ENCODE measurements at regions not wholly inside any gene's neighbourhood (a gene's known extent, or its start where the extent isn't known, plus 50 kb on each side); places are given as distances from the start of the nearest gene placed in this dataset.

DNA sequence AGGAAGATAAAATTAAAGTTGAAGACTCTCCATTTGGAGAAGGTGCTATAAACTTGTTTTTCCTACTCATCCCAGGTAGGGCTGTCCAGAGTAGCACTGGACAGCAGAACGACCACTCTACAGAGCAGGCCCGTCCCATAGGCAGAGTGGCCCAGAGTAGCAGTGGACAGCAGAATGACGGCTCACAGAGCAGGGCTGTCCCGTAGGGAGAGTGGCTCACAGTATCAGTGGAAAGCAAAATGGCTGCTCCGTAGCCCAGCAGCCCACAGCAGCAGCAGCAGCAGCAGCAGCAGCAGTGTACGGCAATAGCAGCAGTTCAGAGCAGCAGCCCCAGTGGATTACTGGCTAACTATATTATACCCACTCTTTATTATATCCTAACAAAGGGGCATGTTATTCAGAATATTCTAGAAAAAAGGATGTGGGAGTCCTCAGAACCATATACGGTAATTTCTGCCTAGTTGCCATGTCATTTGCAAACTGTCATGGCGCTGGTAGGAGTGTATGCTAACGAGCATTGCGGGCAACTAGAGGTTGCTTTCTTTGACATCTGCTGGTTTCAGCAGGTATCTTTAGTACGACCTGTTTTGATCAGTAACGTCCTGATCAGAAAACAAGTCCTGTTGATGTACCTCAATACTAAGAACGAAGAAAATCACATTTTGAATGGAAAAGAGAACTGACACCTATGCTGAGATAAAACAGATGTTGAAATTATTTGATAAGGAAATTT lies 567.3 kb downstream of the SLC16A7 start:
- no peak for DNase-seq
- H3K4me1 ChIP-seq (ENCODE audit: control insufficient read depth, insufficient read depth, low read length): no peaks in the 10 kb centered on the region

GRCh38 chr12:60165781-60166180 lies 570.0 kb downstream of the SLC16A7 start:
- Histone ChIP-seq H3K4me1 (ENCODE audit: control insufficient read depth, insufficient read depth, low read length) (no peaks in the 10 kb centered on the region), H3K4me3 (ENCODE audit: low read length) (no peak overlapping the region), H3K27me3 (ENCODE audit: control insufficient read depth, insufficient read depth, low read length) (no peaks in the 10 kb centered on the region), H3K27ac (ENCODE audit: low read length) (no peak overlapping the region), H3K9me3 (ENCODE audit: control insufficient read depth, low read depth, low read length) (no peaks in the 10 kb centered on the region), H3K36me3 (ENCODE audit: control insufficient read depth, insufficient read depth, low read length) (no peaks in the 10 kb centered on the region)
- DNase-seq: no peak
- WGBS (ENCODE audit: insufficient coverage, low lambda C conversion rate): no CpG with 5 or more reads among the region's 2 CpGs

More for the DNA sequence above, 567.3 kb downstream of the SLC16A7 start:
- WGBS (ENCODE audit: insufficient coverage, low lambda C conversion rate): 98% methylated on average over 5 of the region's 13 CpGs
- Histone ChIP-seq H3K4me3 (ENCODE audit: low read length) (no peak overlapping the region), H3K27ac (ENCODE audit: low read length) (no peak overlapping the region), H3K27me3 (ENCODE audit: control insufficient read depth, insufficient read depth, low read length) (no peaks in the 10 kb centered on the region), H3K9me3 (ENCODE audit: control insufficient read depth, low read depth, low read length) (no peaks in the 10 kb centered on the region), H3K36me3 (ENCODE audit: control insufficient read depth, insufficient read depth, low read length) (no peaks in the 10 kb centered on the region)

- H3K27me3 ChIP-seq (ENCODE audit: control insufficient read depth, insufficient read depth, low read length): no peaks in the 10 kb centered on the region
- DNase-seq: no peak
- H3K9me3 ChIP-seq (ENCODE audit: control insufficient read depth, low read depth, low read length): no peaks in the 10 kb centered on the region
- H3K36me3 ChIP-seq (ENCODE audit: control insufficient read depth, insufficient read depth, low read length): no peaks in the 10 kb centered on the region
- 60% methylated on average over 4 of the region's 5 CpGs for WGBS (ENCODE audit: insufficient coverage, low lambda C conversion rate)
- no peak overlapping the region for H3K4me3 ChIP-seq (ENCODE audit: low read length)
- no peak overlapping the region for H3K27ac ChIP-seq (ENCODE audit: low read length)
- no peaks in the 10 kb centered on the region for H3K4me1 ChIP-seq (ENCODE audit: control insufficient read depth, insufficient read depth, low read length)
Observed at GRCh38 chr12:60168441-60168840, 572.6 kb downstream of the SLC16A7 start.

GRCh38 chr12:60169904-60170303 lies 574.1 kb downstream of the SLC16A7 start:
- Histone ChIP-seq H3K27ac (ENCODE audit: low read length) (no peak overlapping the region), H3K36me3 (ENCODE audit: control insufficient read depth, insufficient read depth, low read length) (no peaks in the 10 kb centered on the region), H3K4me1 (ENCODE audit: control insufficient read depth, insufficient read depth, low read length) (no peaks in the 10 kb centered on the region), H3K4me3 (ENCODE audit: low read length) (no peak overlapping the region), H3K27me3 (ENCODE audit: control insufficient read depth, insufficient read depth, low read length) (no peaks in the 10 kb centered on the region), H3K9me3 (ENCODE audit: control insufficient read depth, low read depth, low read length) (no peaks in the 10 kb centered on the region)
- 100% methylated on average over 3 of the region's 5 CpGs for WGBS (ENCODE audit: insufficient coverage, low lambda C conversion rate)
- no peak for DNase-seq

DNA sequence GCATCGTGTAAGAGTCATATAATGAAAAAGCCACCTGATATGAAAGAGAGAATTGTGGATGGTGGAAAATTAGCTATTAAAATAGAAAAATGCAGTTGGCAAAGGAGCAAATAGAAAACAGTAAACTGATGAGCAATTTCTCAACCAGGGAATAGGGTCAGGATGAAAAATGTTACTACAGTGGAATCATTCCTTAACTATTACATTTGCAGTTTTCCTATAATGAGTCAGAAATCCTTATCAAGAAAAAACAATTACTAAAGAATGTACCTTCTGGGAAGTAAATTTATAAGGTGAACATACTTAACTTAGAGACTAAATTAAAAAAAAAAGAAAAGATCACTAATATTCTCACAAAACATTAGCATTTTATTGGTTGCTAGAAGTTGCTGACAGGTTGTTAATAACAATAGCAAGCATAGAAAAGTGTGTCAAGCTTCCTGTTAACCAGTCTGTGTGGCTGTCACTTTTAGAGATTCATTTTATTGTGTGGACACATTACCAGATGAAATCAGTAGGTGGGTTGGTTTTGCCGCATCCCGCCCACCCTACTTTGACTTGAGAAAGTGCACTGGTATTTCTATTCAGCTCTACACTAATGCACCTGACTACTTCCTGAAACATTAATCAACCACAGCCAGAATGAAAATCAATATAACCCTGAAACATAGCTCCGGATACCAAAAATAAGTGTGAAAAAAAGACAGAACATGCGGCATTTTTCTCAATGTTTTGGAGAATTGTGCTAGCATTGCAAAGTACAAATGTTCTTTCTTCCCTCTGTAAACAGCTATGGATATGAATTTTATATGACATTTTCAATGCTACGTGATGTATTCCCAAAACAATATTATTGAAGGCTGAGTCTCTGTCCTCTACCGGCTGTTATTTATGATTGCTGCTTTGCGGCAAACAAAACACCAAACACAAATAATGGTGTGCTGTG lies 576.7 kb downstream of the SLC16A7 start:
- no peak overlapping the region for H3K27ac ChIP-seq (ENCODE audit: low read length)
- 100% methylated on average over 1 of the region's 8 CpGs for WGBS (ENCODE audit: insufficient coverage, low lambda C conversion rate)
- no peak for DNase-seq
- H3K27me3 ChIP-seq (ENCODE audit: control insufficient read depth, insufficient read depth, low read length): no peaks in the 10 kb centered on the region
- H3K9me3 ChIP-seq (ENCODE audit: control insufficient read depth, low read depth, low read length): no peaks in the 10 kb centered on the region
- H3K4me1 ChIP-seq (ENCODE audit: control insufficient read depth, insufficient read depth, low read length): no peaks in the 10 kb centered on the region
- no peaks in the 10 kb centered on the region for H3K36me3 ChIP-seq (ENCODE audit: control insufficient read depth, insufficient read depth, low read length)
- no peak overlapping the region for H3K4me3 ChIP-seq (ENCODE audit: low read length)

DNA sequence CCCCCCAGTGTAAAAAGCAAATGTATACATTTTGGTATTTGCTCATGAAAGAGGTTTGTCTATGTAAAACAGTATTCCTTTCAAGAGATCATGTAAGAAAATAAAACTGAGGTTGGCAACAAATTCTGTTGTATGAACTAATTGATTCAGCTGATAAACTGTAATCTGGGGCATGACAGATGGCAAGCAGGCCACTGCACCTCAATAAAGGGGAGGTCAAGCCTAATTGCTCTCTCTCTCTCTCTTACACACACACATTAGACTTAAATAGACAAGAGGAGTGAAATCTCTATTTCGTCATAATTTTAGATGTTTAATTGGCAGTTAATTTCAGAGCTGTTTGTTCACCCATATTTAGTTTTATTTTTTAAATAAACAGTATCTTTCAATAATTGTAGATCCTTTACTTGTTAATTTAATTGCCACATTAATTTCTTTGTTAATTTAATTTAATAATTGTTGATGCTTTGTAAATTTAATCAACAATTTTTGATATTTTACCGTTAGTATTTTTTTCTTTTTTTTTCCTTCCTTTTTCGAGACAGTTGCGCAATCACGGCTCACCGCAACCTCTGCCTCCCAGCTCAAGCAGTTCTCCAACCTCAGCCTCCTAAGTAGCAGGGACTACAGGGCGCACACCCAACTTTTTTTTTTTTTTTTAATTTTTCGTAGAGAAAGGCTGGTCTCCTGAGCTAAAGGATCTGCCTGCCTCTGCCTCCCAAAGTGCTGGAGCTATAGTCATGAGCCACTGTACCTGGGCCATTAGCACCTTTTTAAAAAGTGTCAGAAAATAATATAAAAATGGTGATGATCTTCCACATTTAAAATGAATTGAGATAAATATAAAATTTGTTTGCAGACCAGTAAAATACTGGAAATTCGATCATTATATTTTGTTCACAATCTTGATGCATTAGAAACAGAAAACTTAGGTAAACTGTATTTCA lies 577.7 kb downstream of the SLC16A7 start:
- H3K36me3 ChIP-seq (ENCODE audit: control insufficient read depth, insufficient read depth, low read length): no peaks in the 10 kb centered on the region
- H3K4me3 ChIP-seq (ENCODE audit: low read length): no peak overlapping the region
- WGBS (ENCODE audit: insufficient coverage, low lambda C conversion rate): 100% methylated on average over 5 of the region's 9 CpGs
- H3K27ac ChIP-seq (ENCODE audit: low read length): no peak overlapping the region
- no peaks in the 10 kb centered on the region for H3K27me3 ChIP-seq (ENCODE audit: control insufficient read depth, insufficient read depth, low read length)
- peak in 1 of 2 donors; percentile 4 for DNase-seq
- no peaks in the 10 kb centered on the region for H3K9me3 ChIP-seq (ENCODE audit: control insufficient read depth, low read depth, low read length)
- H3K4me1 ChIP-seq (ENCODE audit: control insufficient read depth, insufficient read depth, low read length): no peaks in the 10 kb centered on the region

DNA sequence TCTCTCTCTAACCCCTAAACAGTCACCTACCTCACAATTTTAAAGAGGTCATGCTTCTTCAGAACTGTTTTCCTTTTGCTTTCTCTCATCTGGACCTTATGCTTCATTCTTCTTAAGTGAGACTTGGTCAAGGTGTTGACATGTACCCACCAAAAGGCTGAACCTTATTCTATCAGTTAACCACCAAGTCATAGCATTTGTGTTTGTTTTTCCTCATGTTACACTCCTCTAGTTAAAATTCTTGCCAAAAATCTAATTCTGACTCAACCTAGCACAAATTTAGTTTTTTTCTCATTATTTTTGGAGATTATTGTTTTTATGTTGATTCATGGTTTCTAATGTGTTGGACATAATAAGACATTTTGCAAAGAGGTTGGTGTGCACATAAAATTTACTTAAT lies 578.6 kb downstream of the SLC16A7 start:
- no peak overlapping the region for H3K4me3 ChIP-seq (ENCODE audit: low read length)
- H3K36me3 ChIP-seq (ENCODE audit: control insufficient read depth, insufficient read depth, low read length): no peaks in the 10 kb centered on the region
- no peak for DNase-seq
- no peaks in the 10 kb centered on the region for H3K27me3 ChIP-seq (ENCODE audit: control insufficient read depth, insufficient read depth, low read length)
- no peak overlapping the region for H3K27ac ChIP-seq (ENCODE audit: low read length)
- H3K9me3 ChIP-seq (ENCODE audit: control insufficient read depth, low read depth, low read length): no peaks in the 10 kb centered on the region
- no peaks in the 10 kb centered on the region for H3K4me1 ChIP-seq (ENCODE audit: control insufficient read depth, insufficient read depth, low read length)

GRCh38 chr12:60174941-60175340 lies 579.1 kb downstream of the SLC16A7 start:
- H3K4me3 ChIP-seq (ENCODE audit: low read length): no peak overlapping the region
- WGBS (ENCODE audit: insufficient coverage, low lambda C conversion rate): no CpG with 5 or more reads among the region's 1 CpG
- H3K27ac ChIP-seq (ENCODE audit: low read length): no peak overlapping the region
- no peaks in the 10 kb centered on the region for H3K36me3 ChIP-seq (ENCODE audit: control insufficient read depth, insufficient read depth, low read length)
- H3K4me1 ChIP-seq (ENCODE audit: control insufficient read depth, insufficient read depth, low read length): no peaks in the 10 kb centered on the region
- H3K27me3 ChIP-seq (ENCODE audit: control insufficient read depth, insufficient read depth, low read length): no peaks in the 10 kb centered on the region
- DNase-seq: no peak
- H3K9me3 ChIP-seq (ENCODE audit: control insufficient read depth, low read depth, low read length): no peaks in the 10 kb centered on the region

GRCh38 chr12:60176891-60177290 lies 581.1 kb downstream of the SLC16A7 start:
- H3K9me3 ChIP-seq (ENCODE audit: control insufficient read depth, low read depth, low read length): no peaks in the 10 kb centered on the region
- no peaks in the 10 kb centered on the region for H3K36me3 ChIP-seq (ENCODE audit: control insufficient read depth, insufficient read depth, low read length)
- no peaks in the 10 kb centered on the region for H3K27me3 ChIP-seq (ENCODE audit: control insufficient read depth, insufficient read depth, low read length)
- no peaks in the 10 kb centered on the region for H3K4me1 ChIP-seq (ENCODE audit: control insufficient read depth, insufficient read depth, low read length)
- H3K4me3 ChIP-seq (ENCODE audit: low read length): no peak overlapping the region
- H3K27ac ChIP-seq (ENCODE audit: low read length): no peak overlapping the region
- DNase-seq: no peak
- WGBS (ENCODE audit: insufficient coverage, low lambda C conversion rate): 100% methylated on average over 1 of the region's 6 CpGs

DNA sequence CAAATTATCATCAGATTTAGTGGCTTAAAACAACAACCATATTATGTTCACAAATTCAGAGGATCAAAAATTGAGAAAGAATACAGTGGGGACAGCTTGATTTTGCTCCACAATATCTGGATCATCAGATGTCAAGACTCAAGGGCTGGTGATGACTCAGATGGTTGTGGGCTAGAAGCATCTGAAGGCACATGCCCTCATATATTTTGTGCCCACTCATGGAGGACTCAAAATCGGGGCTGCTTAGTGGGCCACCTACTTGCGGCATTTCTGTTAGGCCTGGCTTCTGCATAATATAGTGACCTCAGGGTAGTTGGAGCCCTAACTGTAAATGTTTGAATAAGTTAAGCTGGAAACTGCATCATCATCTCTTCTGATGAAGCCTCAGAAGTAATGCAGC lies 584.5 kb downstream of the SLC16A7 start:
- H3K9me3 ChIP-seq (ENCODE audit: control insufficient read depth, low read depth, low read length): no peaks in the 10 kb centered on the region
- H3K36me3 ChIP-seq (ENCODE audit: control insufficient read depth, insufficient read depth, low read length): no peaks in the 10 kb centered on the region
- H3K4me3 ChIP-seq (ENCODE audit: low read length): no peak overlapping the region
- H3K27ac ChIP-seq (ENCODE audit: low read length): no peak overlapping the region
- no peak for DNase-seq
- no CpG with 5 or more reads among the region's 2 CpGs for WGBS (ENCODE audit: insufficient coverage, low lambda C conversion rate)
- H3K4me1 ChIP-seq (ENCODE audit: control insufficient read depth, insufficient read depth, low read length): no peaks in the 10 kb centered on the region
- H3K27me3 ChIP-seq (ENCODE audit: control insufficient read depth, insufficient read depth, low read length): no peaks in the 10 kb centered on the region
